ENCODE measurements at regions not wholly inside any gene's neighbourhood (a gene's known extent, or its start where the extent isn't known, plus 50 kb on each side); places are given as distances from the start of the nearest gene placed in this dataset.

DNA sequence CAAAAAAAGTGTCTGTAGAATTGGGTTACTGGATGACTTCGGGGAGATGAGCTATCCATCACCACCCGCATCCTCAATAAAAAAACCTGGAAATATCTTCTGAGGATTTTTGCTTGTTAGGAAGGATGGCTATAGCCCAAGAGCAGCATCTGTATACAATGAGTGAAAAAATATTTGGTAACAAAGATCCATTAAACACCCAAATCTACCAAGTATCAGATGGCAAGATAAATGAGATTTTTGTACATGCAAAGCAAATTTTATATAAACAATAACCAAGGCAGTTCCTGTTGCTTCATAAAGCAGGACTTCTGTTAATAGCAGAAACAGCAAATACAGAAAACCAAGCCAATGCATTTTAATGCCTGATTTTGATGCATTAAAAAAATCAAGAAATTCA lies 166.6 kb downstream of the SLC28A3 start:
- Histone ChIP-seq H3K27ac (ENCODE audit: low read length) (no peak overlapping the region), H3K4me3 (ENCODE audit: low read length) (no peak overlapping the region), H3K36me3 (ENCODE audit: control insufficient read depth, insufficient read depth, low read length) (no peaks in the 10 kb centered on the region), H3K27me3 (ENCODE audit: control insufficient read depth, insufficient read depth, low read length) (no peaks in the 10 kb centered on the region), H3K9me3 (ENCODE audit: control insufficient read depth, insufficient read depth, low read length) (no peaks in the 10 kb centered on the region), H3K4me1 (ENCODE audit: control insufficient read depth, insufficient read depth, low read length) (no peaks in the 10 kb centered on the region)
- no peak for DNase-seq (ENCODE audit: low read depth, low spot score)
- WGBS (ENCODE audit: insufficient coverage, insufficient read length): no CpG with 5 or more reads among the region's 2 CpGs

- no peaks in the 10 kb centered on the region for H3K36me3 ChIP-seq (ENCODE audit: control insufficient read depth, insufficient read depth, low read length)
- no peak for DNase-seq (ENCODE audit: low read depth, low spot score)
- H3K4me1 ChIP-seq (ENCODE audit: control insufficient read depth, insufficient read depth, low read length): no peaks in the 10 kb centered on the region
- H3K27me3 ChIP-seq (ENCODE audit: control insufficient read depth, insufficient read depth, low read length): no peaks in the 10 kb centered on the region
- no peaks in the 10 kb centered on the region for H3K9me3 ChIP-seq (ENCODE audit: control insufficient read depth, insufficient read depth, low read length)
- WGBS (ENCODE audit: insufficient coverage, insufficient read length): no CpG with 5 or more reads among the region's 1 CpG
- no peak overlapping the region for H3K27ac ChIP-seq (ENCODE audit: low read length)
- H3K4me3 ChIP-seq (ENCODE audit: low read length): no peak overlapping the region
These were observed 166.1 kb downstream of the SLC28A3 start for GRCh38 chr9:84174486-84174885.

DNA sequence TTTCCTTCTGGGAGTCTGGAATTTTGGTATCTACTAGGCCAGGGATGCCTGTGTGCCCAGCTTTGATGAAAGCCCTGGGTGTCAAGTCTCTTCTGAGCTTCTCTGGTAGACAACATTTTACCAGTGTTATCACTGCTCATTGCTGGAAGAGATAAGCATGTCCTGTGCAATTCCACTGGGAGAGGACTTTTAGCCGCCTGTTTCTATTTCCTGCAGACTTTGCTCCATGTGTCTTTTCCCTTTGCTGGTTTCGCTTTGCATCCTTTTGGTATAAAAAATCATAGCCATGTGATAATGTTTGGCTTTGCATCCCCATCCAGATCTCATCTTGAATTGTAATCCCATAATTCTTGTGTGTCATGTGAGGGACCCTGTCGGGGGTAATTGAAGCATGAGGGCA lies 163.2 kb downstream of the SLC28A3 start:
- Histone ChIP-seq H3K27ac (ENCODE audit: low read length) (no peak overlapping the region), H3K36me3 (ENCODE audit: control insufficient read depth, insufficient read depth, low read length) (no peaks in the 10 kb centered on the region)
- WGBS (ENCODE audit: insufficient coverage, insufficient read length): no CpG with 5 or more reads among the region's 3 CpGs

GRCh38 chr9:84179531-84179930 lies 161.0 kb downstream of the SLC28A3 start:
- H3K27ac ChIP-seq (ENCODE audit: low read length): no peak overlapping the region
- no CpG with 5 or more reads among the region's 5 CpGs for WGBS (ENCODE audit: insufficient coverage, insufficient read length)
- H3K9me3 ChIP-seq (ENCODE audit: control insufficient read depth, insufficient read depth, low read length): no peaks in the 10 kb centered on the region
- DNase-seq (ENCODE audit: low read depth, low spot score): no peak
- no peaks in the 10 kb centered on the region for H3K36me3 ChIP-seq (ENCODE audit: control insufficient read depth, insufficient read depth, low read length)
- no peak overlapping the region for H3K4me3 ChIP-seq (ENCODE audit: low read length)
- H3K27me3 ChIP-seq (ENCODE audit: control insufficient read depth, insufficient read depth, low read length): no peaks in the 10 kb centered on the region
- no peaks in the 10 kb centered on the region for H3K4me1 ChIP-seq (ENCODE audit: control insufficient read depth, insufficient read depth, low read length)

More for the DNA sequence above, 163.2 kb downstream of the SLC28A3 start:
- no peaks in the 10 kb centered on the region for H3K27me3 ChIP-seq (ENCODE audit: control insufficient read depth, insufficient read depth, low read length)
- no peak for DNase-seq (ENCODE audit: low read depth, low spot score)
- no peaks in the 10 kb centered on the region for H3K9me3 ChIP-seq (ENCODE audit: control insufficient read depth, insufficient read depth, low read length)
- no peaks in the 10 kb centered on the region for H3K4me1 ChIP-seq (ENCODE audit: control insufficient read depth, insufficient read depth, low read length)
- H3K4me3 ChIP-seq (ENCODE audit: low read length): no peak overlapping the region

- no peak for DNase-seq (ENCODE audit: low read depth, low spot score)
- no peak overlapping the region for H3K27ac ChIP-seq (ENCODE audit: low read length)
- H3K4me3 ChIP-seq (ENCODE audit: low read length): no peak overlapping the region
- H3K27me3 ChIP-seq (ENCODE audit: control insufficient read depth, insufficient read depth, low read length): no peaks in the 10 kb centered on the region
- no peaks in the 10 kb centered on the region for H3K9me3 ChIP-seq (ENCODE audit: control insufficient read depth, insufficient read depth, low read length)
- H3K36me3 ChIP-seq (ENCODE audit: control insufficient read depth, insufficient read depth, low read length): no peaks in the 10 kb centered on the region
- no peaks in the 10 kb centered on the region for H3K4me1 ChIP-seq (ENCODE audit: control insufficient read depth, insufficient read depth, low read length)
- WGBS (ENCODE audit: insufficient coverage, insufficient read length): no CpG with 5 or more reads among the region's 5 CpGs
These were observed 153.5 kb downstream of the SLC28A3 start for GRCh38 chr9:84187090-84187489.

GRCh38 chr9:84189904-84190303 lies 150.7 kb downstream of the SLC28A3 start:
- no peaks in the 10 kb centered on the region for H3K4me1 ChIP-seq (ENCODE audit: control insufficient read depth, insufficient read depth, low read length)
- no peak overlapping the region for H3K4me3 ChIP-seq (ENCODE audit: low read length)
- no peak overlapping the region for H3K27ac ChIP-seq (ENCODE audit: low read length)
- no peaks in the 10 kb centered on the region for H3K9me3 ChIP-seq (ENCODE audit: control insufficient read depth, insufficient read depth, low read length)
- no peak for DNase-seq (ENCODE audit: low read depth, low spot score)
- WGBS (ENCODE audit: insufficient coverage, insufficient read length): no CpG with 5 or more reads among the region's 7 CpGs
- no peaks in the 10 kb centered on the region for H3K27me3 ChIP-seq (ENCODE audit: control insufficient read depth, insufficient read depth, low read length)
- H3K36me3 ChIP-seq (ENCODE audit: control insufficient read depth, insufficient read depth, low read length): no peaks in the 10 kb centered on the region

- Histone ChIP-seq H3K27ac (ENCODE audit: low read length) (no peak overlapping the region), H3K36me3 (ENCODE audit: control insufficient read depth, insufficient read depth, low read length) (no peaks in the 10 kb centered on the region), H3K4me3 (ENCODE audit: low read length) (no peak overlapping the region), H3K4me1 (ENCODE audit: control insufficient read depth, insufficient read depth, low read length) (no peaks in the 10 kb centered on the region), H3K9me3 (ENCODE audit: control insufficient read depth, insufficient read depth, low read length) (no peaks in the 10 kb centered on the region), H3K27me3 (ENCODE audit: control insufficient read depth, insufficient read depth, low read length) (no peaks in the 10 kb centered on the region)
- DNase-seq (ENCODE audit: low read depth, low spot score): no peak
- no CpG with 5 or more reads among the region's 2 CpGs for WGBS (ENCODE audit: insufficient coverage, insufficient read length)
These were observed 150.1 kb downstream of the SLC28A3 start for GRCh38 chr9:84190411-84190810.

- Histone ChIP-seq H3K9me3 (ENCODE audit: control insufficient read depth, insufficient read depth, low read length) (no peaks in the 10 kb centered on the region), H3K36me3 (ENCODE audit: control insufficient read depth, insufficient read depth, low read length) (no peaks in the 10 kb centered on the region), H3K4me3 (ENCODE audit: low read length) (no peak overlapping the region), H3K27me3 (ENCODE audit: control insufficient read depth, insufficient read depth, low read length) (no peaks in the 10 kb centered on the region), H3K27ac (ENCODE audit: low read length) (no peak overlapping the region), H3K4me1 (ENCODE audit: control insufficient read depth, insufficient read depth, low read length) (no peaks in the 10 kb centered on the region)
- no peak for DNase-seq (ENCODE audit: low read depth, low spot score)
- WGBS (ENCODE audit: insufficient coverage, insufficient read length): no CpG with 5 or more reads among the region's 9 CpGs
These were observed 133.7 kb downstream of the SLC28A3 start for GRCh38 chr9:84206801-84207370.

- no peaks in the 10 kb centered on the region for H3K36me3 ChIP-seq (ENCODE audit: control insufficient read depth, insufficient read depth, low read length)
- no peaks in the 10 kb centered on the region for H3K27me3 ChIP-seq (ENCODE audit: control insufficient read depth, insufficient read depth, low read length)
- no peaks in the 10 kb centered on the region for H3K9me3 ChIP-seq (ENCODE audit: control insufficient read depth, insufficient read depth, low read length)
- no peaks in the 10 kb centered on the region for H3K4me1 ChIP-seq (ENCODE audit: control insufficient read depth, insufficient read depth, low read length)
- DNase-seq (ENCODE audit: low read depth, low spot score): no peak
- no peak overlapping the region for H3K27ac ChIP-seq (ENCODE audit: low read length)
- no peak overlapping the region for H3K4me3 ChIP-seq (ENCODE audit: low read length)
- WGBS (ENCODE audit: insufficient coverage, insufficient read length): no CpG with 5 or more reads among the region's 6 CpGs
These were observed 133.0 kb downstream of the SLC28A3 start for GRCh38 chr9:84207491-84207951.

DNA sequence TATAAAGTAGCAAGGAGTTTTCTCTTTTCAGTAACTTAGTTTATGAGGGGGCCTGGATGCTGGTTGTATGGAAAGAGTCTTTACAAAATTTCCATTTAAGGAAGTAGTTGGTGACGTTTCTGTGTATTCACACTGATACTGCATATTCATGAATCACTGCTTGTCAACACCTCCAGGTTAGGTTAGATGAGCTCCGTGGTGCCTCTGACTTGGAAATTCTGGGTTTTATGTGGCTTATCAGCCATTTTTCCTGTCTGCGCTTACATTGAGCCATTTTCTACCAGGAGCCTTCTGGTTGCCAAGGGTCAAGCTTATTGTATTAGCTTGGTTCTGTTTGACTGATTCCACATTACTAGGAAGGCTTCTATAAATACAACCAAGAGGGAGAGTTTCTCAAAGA lies 128.3 kb downstream of the SLC28A3 start:
- Histone ChIP-seq H3K4me1 (ENCODE audit: control insufficient read depth, insufficient read depth, low read length) (no peaks in the 10 kb centered on the region), H3K27ac (ENCODE audit: low read length) (no peak overlapping the region)
- no CpG with 5 or more reads among the region's 3 CpGs for whole genome bisulfite sequencing (ENCODE audit: insufficient coverage, insufficient read length)

DNA sequence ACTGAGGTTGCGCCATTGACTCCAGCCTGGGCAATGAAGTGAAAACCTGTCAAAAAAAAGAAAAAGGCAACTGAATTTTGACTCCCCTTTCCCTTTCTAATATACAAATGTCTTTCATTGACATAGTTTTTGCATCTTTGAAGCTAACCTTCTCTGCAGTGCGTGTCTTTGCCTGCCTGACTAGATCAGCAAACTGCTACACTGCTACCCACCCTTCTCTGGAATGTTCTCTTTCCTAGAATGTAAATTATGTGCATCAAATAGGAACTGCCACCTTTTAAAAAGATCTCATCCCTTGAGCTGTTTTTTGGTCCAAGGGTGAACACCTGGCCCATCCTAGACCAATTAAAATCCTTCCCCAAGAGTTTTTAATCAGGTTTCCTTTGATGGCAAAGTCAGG lies 127.6 kb downstream of the SLC28A3 start:
- H3K27ac ChIP-seq (ENCODE audit: low read length): no peak overlapping the region
- no peaks in the 10 kb centered on the region for H3K36me3 ChIP-seq (ENCODE audit: control insufficient read depth, insufficient read depth, low read length)
- H3K4me3 ChIP-seq (ENCODE audit: low read length): no peak overlapping the region
- H3K9me3 ChIP-seq (ENCODE audit: control insufficient read depth, insufficient read depth, low read length): no peaks in the 10 kb centered on the region
- WGBS (ENCODE audit: insufficient coverage, insufficient read length): no CpG with 5 or more reads among the region's 2 CpGs
- no peaks in the 10 kb centered on the region for H3K27me3 ChIP-seq (ENCODE audit: control insufficient read depth, insufficient read depth, low read length)
- H3K4me1 ChIP-seq (ENCODE audit: control insufficient read depth, insufficient read depth, low read length): no peaks in the 10 kb centered on the region
- DNase-seq (ENCODE audit: low read depth, low spot score): no peak

More for the DNA sequence above, 128.3 kb downstream of the SLC28A3 start:
- DNase-seq (ENCODE audit: low read depth, low spot score): no peak
- no peaks in the 10 kb centered on the region for H3K9me3 ChIP-seq (ENCODE audit: control insufficient read depth, insufficient read depth, low read length)
- no peaks in the 10 kb centered on the region for H3K27me3 ChIP-seq (ENCODE audit: control insufficient read depth, insufficient read depth, low read length)
- H3K4me3 ChIP-seq (ENCODE audit: low read length): no peak overlapping the region
- no peaks in the 10 kb centered on the region for H3K36me3 ChIP-seq (ENCODE audit: control insufficient read depth, insufficient read depth, low read length)
